CD4-positive, alpha-beta T cell (primary cell): ENCODE measurements at regions not wholly inside any gene's neighbourhood (a gene's known extent, or its start where the extent isn't known, plus 50 kb on each side); places are given as distances from the start of the nearest gene placed in this dataset.

Experiments
- ATAC-seq: fragments of 200-7000 bp; cut with Tn5 transposase; one replicate; pipeline ENCODE4 v1.10.0; 2022; ENCODE audit warnings: mild to moderate bottlenecking; ENCODE audit not compliant: poor library complexity
- CTCF ChIA-PET: fragments of 350-600 bp; sonication (Branson Sonifier 250); formaldehyde crosslinking; loops from one replicate; lab custom pipeline; 2021; ENCODE audit warnings: antibody characterized with exemption, inconsistent platforms; lab: Charles Lee
- POLR2A ChIA-PET: fragments of 350-600 bp; sonication (Branson Sonifier 250); formaldehyde crosslinking; loops from one replicate; lab custom pipeline; 2021; ENCODE audit warnings: antibody characterized with exemption, inconsistent platforms; lab: Charles Lee
- DNase-seq, 14 experiments: peaks; one replicate each; pipeline ENCODE4 v3.0.0-alpha.2; 2013 to 2020; ENCODE audit warnings: mixed read lengths in 2 of 14
- H3K27ac ChIP-seq, 2 donors: one replicate each; pipeline versions ENCODE4 v1.5.1 to v1.7.0; 2013; ENCODE audit warnings: low read length in 2 of 2, low read depth in 1 of 2, mild to moderate bottlenecking in 1 of 2
- H3K27me3 ChIP-seq, 2 experiments: 1 replicate in 1 of 2; 2 replicates in 1 of 2; pipeline versions ENCODE4 v1.6.1 to v1.7.0; 2013; ENCODE audit warnings: low read length in 2 of 2, control low read depth in 1 of 2, mild to moderate bottlenecking in 1 of 2, moderate library complexity in 1 of 2; ENCODE audit not compliant: insufficient read depth in 2 of 2, control insufficient read depth in 1 of 2
- H3K36me3 ChIP-seq: one replicate; pipeline ENCODE4 v1.6.1; 2013; ENCODE audit warnings: low read length, control low read depth; ENCODE audit not compliant: insufficient read depth
- H3K4me1 ChIP-seq: one replicate; pipeline ENCODE4 v1.6.1; 2013; ENCODE audit warnings: low read length, control low read depth; ENCODE audit not compliant: insufficient read depth
- H3K4me3 ChIP-seq: one replicate; pipeline ENCODE4 v1.5.1; 2013; ENCODE audit warnings: mild to moderate bottlenecking, low read length, moderate library complexity
- H3K9me3 ChIP-seq, 2 experiments: 1 replicate in 1 of 2; 2 replicates in 1 of 2; pipeline versions ENCODE4 v1.6.1 to v1.7.0; 2013; ENCODE audit warnings: low read length in 2 of 2, mild to moderate bottlenecking in 2 of 2, control low read depth in 1 of 2, moderate library complexity in 1 of 2; ENCODE audit not compliant: control insufficient read depth in 1 of 2, insufficient read depth in 1 of 2
- H3K27ac Mint-ChIP-seq: one replicate; pipeline ENCODE4 v1.8.0; 2020; ENCODE audit warnings: mixed read lengths
- H3K27me3 Mint-ChIP-seq: one replicate; pipeline ENCODE4 v1.8.0; 2021; ENCODE audit warnings: mixed read lengths
- H3K36me3 Mint-ChIP-seq: one replicate; pipeline ENCODE4 v1.8.0; 2021; ENCODE audit warnings: low read depth, mixed read lengths
- H3K4me1 Mint-ChIP-seq: one replicate; pipeline ENCODE4 v1.8.0; 2021; ENCODE audit warnings: low read depth, mixed read lengths
- H3K4me3 Mint-ChIP-seq: one replicate; pipeline ENCODE4 v1.8.0; 2020; ENCODE audit warnings: mild to moderate bottlenecking, mixed read lengths
- H3K9me3 Mint-ChIP-seq: one replicate; pipeline ENCODE4 v1.8.0; 2020; ENCODE audit warnings: mixed read lengths
- intact Hi-C, 2 experiments: fragments of 100-400 bp; cut with DNase I in 1 of 2; cut with micrococcal nuclease in 1 of 2; formaldehyde crosslinking; loops; one replicate each; pipeline versions ENCODE4 v1.15.1 to v1.9.0; 2023 to 2025; cut with DNase I, micrococcal nuclease
- TF ChIP-seq, protein P1 (sequence below): fragments of 200-600 bp; IDR thresholded peaks from one replicate; pipeline ENCODE4 v1.8.0; 2022; ENCODE audit warnings: antibody characterized with exemption, mild to moderate bottlenecking

DNA sequence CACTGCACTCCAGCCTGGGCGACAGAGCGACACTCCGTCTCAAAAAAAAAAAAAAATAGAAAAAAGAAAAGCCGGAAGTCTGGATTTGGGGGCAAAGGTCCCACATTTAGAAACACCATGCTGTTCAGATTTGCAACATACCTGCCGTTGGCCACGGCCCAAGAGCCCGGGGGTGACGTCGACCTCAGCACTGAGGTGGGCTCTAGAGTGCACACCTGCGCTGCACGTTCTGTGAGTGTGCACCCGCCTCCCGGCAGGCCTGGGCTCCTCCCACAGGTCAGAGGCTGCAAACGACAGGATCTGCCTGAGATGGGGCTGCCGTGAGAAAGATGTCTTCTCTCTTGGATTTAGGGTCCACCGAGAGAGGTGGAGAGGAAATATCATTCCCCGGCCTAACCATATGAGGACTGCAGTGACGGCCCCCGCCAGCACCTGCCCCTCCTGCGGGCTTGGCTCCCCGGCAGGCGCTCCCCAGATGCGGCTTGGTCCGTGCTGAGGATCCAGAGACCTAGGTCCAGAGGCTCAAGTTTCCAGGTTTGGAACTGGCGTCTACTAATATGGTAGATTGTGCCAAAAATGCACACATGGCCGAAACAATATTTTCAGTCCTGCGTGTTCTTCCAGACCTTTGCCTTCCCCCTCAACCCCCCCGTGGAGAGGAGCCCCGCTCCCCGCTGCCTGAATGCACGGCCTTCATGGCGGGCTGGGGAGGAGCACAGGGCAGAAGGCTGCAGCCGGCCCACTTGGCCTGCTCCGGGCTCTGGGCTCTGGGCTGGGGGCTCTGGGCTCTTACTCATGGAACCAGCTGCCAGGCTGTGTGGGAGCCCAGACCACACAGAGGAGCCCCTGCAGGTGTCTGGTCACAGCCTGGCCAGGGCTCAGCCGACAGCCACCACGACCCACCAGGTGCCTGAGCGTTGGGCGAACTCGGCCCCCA, 58.8 kb upstream of the FBRSL1 start:
- no peaks in the 10 kb centered on the region for H3K36me3 ChIP-seq
- no peak overlapping the region for H3K27ac ChIP-seq
- Mint-ChIP-seq H3K36me3 (no peaks in the 10 kb centered on the region), H3K4me1 (peaks cover 39% of the 10 kb centered on the region), H3K27me3 (no peaks in the 10 kb centered on the region), H3K27ac (peak overlapping the region; percentile 70), H3K4me3 (peak overlapping the region; percentile 77), H3K9me3 (no peaks in the 10 kb centered on the region)
- H3K4me1 ChIP-seq = peaks cover 55% of the 10 kb centered on the region
- H3K4me3 ChIP-seq = no peak overlapping the region
- H3K27me3 ChIP-seq = no peaks in the 10 kb centered on the region
- TF ChIP-seq, protein P1, sequence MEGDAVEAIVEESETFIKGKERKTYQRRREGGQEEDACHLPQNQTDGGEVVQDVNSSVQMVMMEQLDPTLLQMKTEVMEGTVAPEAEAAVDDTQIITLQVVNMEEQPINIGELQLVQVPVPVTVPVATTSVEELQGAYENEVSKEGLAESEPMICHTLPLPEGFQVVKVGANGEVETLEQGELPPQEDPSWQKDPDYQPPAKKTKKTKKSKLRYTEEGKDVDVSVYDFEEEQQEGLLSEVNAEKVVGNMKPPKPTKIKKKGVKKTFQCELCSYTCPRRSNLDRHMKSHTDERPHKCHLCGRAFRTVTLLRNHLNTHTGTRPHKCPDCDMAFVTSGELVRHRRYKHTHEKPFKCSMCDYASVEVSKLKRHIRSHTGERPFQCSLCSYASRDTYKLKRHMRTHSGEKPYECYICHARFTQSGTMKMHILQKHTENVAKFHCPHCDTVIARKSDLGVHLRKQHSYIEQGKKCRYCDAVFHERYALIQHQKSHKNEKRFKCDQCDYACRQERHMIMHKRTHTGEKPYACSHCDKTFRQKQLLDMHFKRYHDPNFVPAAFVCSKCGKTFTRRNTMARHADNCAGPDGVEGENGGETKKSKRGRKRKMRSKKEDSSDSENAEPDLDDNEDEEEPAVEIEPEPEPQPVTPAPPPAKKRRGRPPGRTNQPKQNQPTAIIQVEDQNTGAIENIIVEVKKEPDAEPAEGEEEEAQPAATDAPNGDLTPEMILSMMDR = no peak
- H3K9me3 ChIP-seq = no peaks in the 10 kb centered on the region
- ChIA-PET POLR2A (interaction anchor here (0.6 to 1.5 kb wide), 17 partner anchors 8 to 277 kb away, joined by 3 to 14 read pairs (median 3); no protein-coding TSS in a partner anchor), CTCF (interaction anchor here (0.6 to 1.3 kb wide), 6 partner anchors 9 to 184 kb away, joined by 3 to 4 read pairs (median 3); no protein-coding TSS in a partner anchor)
- no peak for DNase-seq
- intact Hi-C loops = loop anchor here in 1 of 2 experiments (5.0 kb wide), 1 partner anchor 36 kb away; no protein-coding TSS in a partner anchor
- peak; percentile 20 for ATAC-seq

DNA sequence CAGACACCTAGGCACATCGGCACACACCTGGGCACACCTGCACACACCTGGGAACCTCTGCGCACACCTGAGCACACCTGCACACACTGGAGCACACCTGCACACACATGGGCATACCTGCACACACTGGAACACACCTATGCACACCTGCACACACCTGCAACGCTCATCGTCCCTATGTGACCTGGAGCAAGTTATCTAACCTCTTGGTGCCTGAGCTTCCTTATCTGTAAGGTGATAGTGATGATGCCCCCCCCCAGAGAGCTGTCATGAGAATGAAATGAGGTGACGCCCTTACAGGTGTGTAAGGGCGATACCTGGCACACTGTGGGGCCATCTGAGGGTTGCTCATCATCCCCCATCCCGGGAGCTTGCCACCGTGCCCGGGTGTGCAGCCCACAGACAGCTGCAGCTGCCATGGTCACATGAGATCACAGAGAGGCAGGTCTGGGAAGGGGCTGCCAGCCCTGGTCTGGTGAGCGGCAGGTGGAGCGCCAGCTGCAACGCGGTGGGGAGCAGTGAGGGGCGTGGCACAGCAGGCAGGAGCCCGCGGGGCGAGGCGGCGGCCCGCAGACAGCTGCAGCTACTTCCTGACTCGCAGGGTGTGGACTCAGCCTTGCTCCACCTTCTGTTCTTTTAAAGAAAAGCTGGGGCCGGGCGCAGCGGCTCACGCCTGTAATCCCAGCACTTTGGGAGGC, 59.9 kb upstream of the FBRSL1 start:
- Mint-ChIP-seq H3K27me3 (no peaks in the 10 kb centered on the region), H3K9me3 (no peaks in the 10 kb centered on the region), H3K4me3 (peak overlapping the region; percentile 77), H3K27ac (peak overlapping the region; percentile 70), H3K4me1 (peaks cover 39% of the 10 kb centered on the region), H3K36me3 (no peaks in the 10 kb centered on the region)
- Histone ChIP-seq H3K4me3 (peak overlapping the region; percentile 33), H3K36me3 (no peaks in the 10 kb centered on the region), H3K27ac (no peak overlapping the region), H3K9me3 (peaks cover 0 to 7% of the 10 kb centered on the region in 2 experiments), H3K4me1 (peaks cover 51% of the 10 kb centered on the region), H3K27me3 (no peaks in the 10 kb centered on the region)
- peak; percentile 96 for ATAC-seq
- POLR2A ChIA-PET = interaction anchor here (0.7 to 1.4 kb wide), 16 partner anchors 8 to 276 kb away, joined by 3 to 14 read pairs (median 3); no protein-coding TSS in a partner anchor
- intact Hi-C loops = loop anchor here in 1 of 2 experiments (5.0 kb wide), 1 partner anchor 37 kb away; no protein-coding TSS in a partner anchor
- DNase-seq = peak; percentile 42 to 84 (median 68)
- TF ChIP-seq, protein P1 = no peak
- CTCF ChIA-PET = interaction anchor here (0.6 to 1.3 kb wide), 7 partner anchors 10 to 185 kb away, joined by 3 to 4 read pairs (median 3); no protein-coding TSS in a partner anchor

DNA sequence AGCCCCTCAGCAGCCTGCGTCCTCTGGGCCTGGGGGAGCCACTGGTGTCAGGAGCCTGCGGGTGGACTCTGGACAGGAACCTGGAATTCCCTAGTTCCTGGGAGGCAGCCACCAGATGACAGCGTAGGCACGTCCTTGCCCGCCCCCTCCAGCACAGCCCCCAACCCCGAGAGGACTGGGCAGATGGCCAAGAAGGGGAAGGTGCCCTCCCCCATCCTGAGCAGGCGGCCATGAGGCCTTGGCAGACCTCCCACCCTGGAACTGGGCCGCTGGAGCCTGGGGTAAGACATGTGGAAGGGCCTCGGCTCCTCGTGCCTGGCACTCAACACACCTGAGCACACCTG, 60.4 kb upstream of the FBRSL1 start:
- H3K27ac Mint-ChIP-seq = peak overlapping the region; percentile 70
- peak overlapping the region; percentile 77 for H3K4me3 Mint-ChIP-seq
- Histone ChIP-seq H3K4me1 (peaks cover 53% of the 10 kb centered on the region), H3K27me3 (no peaks in the 10 kb centered on the region), H3K4me3 (no peak overlapping the region), H3K9me3 (peaks cover 0 to 12% of the 10 kb centered on the region in 2 experiments), H3K36me3 (no peaks in the 10 kb centered on the region), H3K27ac (no peak overlapping the region)
- DNase-seq = no peak
- no peak for ATAC-seq
- CTCF ChIA-PET = interaction anchor here (0.6 to 1.2 kb wide), 3 partner anchors 11 to 109 kb away, joined by 3 to 4 read pairs (median 4); no protein-coding TSS in a partner anchor
- intact Hi-C loops = no loop called here
- no peaks in the 10 kb centered on the region for H3K27me3 Mint-ChIP-seq
- peaks cover 35% of the 10 kb centered on the region for H3K4me1 Mint-ChIP-seq
- TF ChIP-seq, protein P1 = no peak
- no peaks in the 10 kb centered on the region for H3K36me3 Mint-ChIP-seq
- H3K9me3 Mint-ChIP-seq = no peaks in the 10 kb centered on the region
- POLR2A ChIA-PET = interaction anchor here (1.1 to 1.4 kb wide), 7 partner anchors 9 to 63 kb away, joined by 3 to 14 read pairs (median 4); no protein-coding TSS in a partner anchor
